NCI-H82 treated with DMSO at 0.1 percent for 48 hours (cell line): ENCODE measurements at regions not wholly inside any gene's neighbourhood (a gene's known extent, or its start where the extent isn't known, plus 50 kb on each side); places are given as distances from the start of the nearest gene placed in this dataset.

Source experiments
- DNase-seq: peaks from one replicate; lab custom pipeline; 2025; ENCODE audit not compliant: unreplicated experiment; lab: John Stamatoyannopoulos, UW

DNA sequence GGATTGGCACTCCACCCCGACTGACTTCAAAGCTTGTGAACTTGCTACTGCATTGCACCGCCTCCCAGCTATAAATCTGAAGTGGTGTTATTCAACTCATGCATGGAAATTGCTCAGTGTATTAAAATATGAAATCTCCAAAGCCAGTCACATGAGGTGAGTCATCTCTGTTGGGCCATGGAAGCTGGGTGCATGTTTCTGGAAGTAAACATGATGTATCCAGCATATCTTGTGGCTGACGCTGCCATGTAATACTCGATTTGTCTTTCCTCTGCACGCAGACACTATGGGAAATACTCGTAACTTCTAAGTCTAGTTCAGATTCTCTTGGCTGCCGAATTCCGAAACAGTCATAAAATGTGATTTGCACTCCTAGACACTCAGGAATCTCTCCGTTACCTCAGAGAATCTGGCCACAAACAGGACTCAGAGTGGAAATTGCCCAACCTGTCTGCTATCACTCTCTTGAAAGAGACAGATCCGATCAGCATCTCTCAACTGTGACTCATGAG lies 154.9 kb upstream of the MPPED2 start:
- DNase-seq = no peak

DNA sequence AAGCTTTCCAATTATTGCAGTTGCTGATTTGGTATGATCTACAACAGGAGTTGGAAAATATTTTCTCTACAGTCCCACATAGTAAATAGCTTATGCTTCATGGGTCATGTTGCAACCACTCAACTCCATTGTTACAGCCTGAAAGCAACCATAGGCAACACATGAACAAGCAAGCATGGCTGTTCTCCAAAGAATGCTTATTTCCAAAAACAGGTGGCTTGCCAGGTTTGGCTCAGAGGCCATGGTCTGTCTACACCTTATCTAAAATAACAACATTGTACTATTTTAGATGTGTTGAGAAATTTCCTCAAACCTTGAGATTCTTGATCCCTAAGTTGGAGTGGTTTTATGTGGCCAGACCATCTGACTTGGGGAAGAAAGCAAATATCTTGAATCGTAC lies 153.9 kb upstream of the MPPED2 start:
- no peak for DNase-seq

DNA sequence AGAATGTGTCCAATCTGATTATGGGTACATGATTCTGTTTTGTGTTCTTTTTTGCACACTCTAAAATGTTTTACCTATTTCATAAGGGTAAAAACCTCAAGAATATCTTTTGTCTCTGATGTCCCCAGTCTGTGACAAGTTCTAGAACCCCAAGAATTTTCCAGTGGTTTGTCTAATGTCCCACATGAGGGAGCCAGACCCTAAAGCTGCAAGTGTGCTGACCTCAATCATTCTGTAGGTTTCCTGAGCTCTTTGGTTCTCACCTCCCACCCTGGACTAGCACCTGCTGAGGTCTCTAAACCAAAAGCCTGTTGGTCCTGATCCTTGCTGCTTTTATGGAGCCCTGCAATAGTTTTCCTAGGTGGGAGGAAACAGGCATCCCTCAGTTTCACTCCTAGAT lies 149.8 kb upstream of the MPPED2 start:
- no peak for DNase-seq

DNA sequence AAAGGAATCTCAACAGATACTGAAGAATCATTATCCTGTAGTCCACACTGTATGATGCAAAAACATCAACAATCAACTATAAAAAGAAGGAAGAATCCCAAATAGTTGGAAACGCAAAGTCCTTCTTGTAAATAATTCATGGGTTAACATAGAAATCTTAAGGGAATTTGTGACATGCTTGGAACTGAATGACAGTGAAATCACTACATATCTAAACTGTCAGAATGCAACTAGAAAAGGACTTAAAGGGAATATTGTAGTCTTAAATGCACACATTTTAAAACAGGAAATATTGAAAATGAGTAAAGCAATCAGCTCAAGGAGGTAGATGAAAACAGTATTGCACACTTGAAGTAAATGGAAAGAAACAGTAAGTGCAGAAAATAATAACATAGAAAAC lies 147.6 kb upstream of the MPPED2 start:
- DNase-seq = no peak

DNA sequence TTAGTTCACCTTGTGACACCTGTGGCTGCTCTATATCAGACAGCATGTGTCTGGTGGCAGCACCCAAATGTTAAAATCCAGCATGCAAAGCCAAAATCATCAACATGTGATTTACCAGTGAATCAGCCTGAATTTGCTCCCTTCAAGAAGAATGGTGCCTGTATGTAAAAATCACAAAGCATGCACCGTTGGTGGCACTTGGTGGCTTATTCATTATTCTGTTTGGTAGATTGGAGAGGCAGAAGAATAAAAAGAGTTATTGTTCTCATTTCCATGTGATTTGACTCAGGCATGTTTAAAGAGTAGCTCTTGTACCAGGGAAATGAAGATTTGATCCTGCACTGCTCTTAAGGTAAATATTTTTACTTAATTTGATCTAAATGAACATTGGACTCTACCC lies 143.9 kb upstream of the MPPED2 start:
- no peak for DNase-seq

DNA sequence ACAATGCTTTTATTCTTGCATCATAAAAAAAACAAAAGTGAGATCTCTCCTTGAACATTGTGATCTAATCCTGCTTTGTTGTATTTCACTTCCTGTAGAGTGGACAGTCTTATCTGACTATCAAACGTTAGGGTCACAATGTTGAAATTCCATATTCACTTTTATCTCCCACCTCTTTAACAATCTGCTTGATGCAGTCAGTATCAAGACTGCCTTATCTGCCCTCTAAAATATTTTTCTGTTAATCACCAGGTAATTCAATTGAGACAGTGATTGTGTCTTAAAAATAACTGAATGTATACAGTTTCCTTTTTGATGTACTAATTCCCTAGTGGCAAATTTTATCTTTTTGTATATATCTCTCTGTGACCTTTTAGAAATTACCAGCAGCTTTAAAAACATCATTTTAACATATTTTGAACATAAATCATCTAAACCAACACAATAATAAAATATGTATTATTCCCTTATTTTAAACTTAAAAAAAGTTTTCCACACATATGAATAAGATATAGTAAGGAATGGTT lies 143.1 kb upstream of the MPPED2 start:
- DNase-seq = no peak

DNA sequence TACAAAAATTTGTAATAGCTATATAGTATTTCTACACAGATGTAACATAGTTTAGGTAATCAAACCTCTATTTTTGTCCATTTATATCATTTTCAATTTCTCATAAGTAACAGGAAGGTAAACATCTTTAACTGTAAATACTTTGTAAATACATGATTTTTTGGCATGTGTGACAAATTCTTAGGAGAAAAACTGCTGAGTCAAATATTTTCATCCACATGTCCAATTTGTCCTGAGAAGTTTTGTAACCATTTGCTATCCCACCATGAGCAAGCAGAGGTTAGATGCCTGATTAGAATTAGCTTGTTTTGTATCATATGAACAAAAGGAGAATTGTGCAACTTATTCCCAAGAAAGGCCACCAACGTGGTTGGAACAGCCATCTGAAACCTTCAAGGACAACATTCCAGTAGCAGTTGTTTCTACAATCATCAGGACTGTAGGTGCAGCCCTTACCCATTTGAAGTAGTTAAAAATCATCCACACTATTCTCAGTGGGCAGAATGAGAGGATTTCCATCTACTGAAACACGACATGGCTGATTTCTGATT lies 139.6 kb upstream of the MPPED2 start:
- no peak for DNase-seq

DNA sequence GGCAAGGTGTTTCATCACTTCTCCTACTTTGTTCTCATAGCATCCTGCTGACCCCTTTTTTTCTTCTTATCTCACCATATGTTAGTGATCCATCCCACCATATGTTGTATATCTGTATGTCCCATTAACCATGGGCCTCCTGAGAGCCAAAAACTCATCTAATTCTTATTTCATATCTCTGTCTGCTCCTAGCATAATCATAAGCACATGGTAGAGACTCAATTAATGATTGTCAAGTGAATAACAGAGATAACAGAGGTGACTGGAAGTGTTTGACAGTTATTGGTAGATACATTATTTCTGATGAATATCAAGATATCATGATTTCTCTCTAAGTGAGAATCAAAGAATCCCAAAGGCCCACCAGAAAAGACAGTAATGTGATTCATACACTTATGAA lies 138.1 kb upstream of the MPPED2 start:
- DNase-seq = no peak

DNA sequence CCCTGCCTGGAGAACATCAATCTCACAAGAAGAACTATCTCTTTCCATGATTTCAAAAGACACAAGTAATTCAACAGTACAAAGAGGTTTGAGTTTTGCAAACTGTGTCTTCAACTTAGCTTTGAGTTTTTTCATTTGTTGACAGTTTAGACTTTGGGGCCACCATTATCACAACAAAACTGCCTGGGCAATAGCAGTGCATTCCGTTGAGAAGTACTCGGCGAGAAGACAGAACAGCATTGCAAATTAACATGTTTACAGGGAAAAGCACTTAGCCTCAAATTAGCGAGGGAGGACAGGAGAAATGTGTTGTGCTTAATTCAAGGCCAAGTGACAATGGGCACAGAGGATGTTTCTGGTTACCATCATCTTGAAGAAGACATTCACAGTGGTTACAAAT lies 133.2 kb upstream of the MPPED2 start:
- DNase-seq = no peak

DNA sequence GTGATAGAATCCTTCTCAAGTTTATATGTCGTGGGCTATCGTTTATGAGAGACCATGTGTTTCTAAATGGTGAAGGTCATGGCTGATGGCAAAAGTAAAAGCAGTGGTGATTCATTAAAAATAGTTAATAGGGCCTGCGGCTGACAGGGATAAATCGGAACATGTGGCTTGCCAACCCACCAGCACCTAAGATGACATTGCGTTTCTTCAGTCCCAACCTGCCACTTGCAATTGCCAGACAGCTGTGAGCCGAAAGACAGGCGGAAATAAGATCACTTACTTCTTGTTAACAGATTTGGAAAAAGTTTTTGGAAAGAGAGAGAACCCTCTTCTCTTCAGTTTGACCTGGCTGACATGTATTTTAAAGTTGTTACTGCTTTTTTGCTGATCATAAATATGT lies 131.5 kb upstream of the MPPED2 start:
- DNase-seq = no peak

DNA sequence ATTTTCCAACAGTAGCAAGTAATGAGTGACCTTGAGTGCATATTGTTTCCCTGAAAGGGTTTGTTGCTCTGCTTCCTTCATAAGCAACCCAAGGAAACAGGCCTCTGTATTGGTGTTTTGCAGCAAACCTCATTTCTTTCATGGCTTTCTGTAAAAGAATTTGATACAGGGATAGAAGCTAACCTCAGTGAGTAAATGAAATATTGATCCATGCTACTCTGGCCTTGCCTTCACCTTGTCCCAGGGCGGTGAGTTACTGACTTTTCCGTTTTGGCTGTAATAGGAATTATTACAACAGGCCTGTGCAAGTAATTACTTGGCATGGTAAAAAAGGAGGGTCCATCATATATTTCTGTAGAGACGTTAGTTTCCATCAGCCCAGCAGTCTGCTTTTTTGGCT lies 130.9 kb upstream of the MPPED2 start:
- no peak for DNase-seq

DNA sequence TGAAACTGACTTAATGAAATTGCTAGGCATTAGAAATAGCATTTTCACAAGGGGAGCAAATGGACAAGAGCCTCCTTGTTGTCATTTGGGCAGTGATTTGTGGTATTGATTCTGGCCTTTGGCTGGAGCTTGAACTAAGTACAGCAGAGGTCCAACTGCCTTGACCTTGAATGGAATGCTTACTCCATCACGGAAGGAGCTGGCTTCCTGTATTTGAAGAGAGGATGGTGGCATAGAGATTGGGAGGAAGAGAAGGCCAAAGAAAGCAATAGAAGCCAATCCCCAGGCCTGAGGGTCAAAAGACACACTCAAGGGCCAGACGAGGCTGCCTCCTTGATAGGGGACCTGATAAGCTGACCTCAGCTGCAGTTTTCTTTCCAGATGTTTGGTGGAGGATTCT lies 126.6 kb upstream of the MPPED2 start:
- DNase-seq = no peak

DNA sequence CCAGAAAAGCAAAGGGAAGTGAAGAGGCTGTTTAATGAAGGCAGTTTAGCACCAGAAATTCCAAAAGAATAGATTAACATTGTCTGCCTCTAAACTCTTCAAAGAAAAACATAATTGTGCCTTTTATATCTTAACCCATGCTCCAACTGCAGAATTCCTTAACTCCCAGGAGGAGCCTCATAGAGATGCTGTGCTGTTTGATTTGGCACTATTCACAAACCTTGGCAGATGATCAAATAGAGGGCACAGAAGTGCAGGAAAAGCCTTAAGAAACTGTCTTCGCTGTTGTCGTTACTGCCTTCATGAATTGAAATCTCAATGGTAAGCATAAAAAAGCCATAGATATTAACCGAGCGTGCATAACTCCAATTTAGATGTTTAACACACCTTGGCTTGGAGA lies 124.1 kb upstream of the MPPED2 start:
- no peak for DNase-seq

DNA sequence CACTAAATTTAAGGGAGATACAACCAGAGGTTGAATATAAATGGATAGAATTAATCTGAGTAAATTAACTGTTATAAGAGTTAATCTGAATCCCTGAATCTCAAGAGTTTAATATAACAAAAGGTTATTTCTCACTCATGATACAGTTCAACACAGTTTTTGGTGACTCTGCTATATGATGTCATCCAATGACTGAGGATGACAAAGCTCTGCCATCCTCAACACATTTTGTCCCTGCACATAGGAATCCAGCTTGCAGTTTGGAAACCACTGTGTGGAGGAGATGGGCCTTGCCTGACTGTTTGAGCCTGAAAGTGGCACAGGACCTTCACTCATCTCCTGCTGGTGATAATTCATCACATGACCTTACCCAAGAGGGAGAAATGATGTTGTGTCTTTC lies 121.0 kb upstream of the MPPED2 start:
- DNase-seq = no peak

DNA sequence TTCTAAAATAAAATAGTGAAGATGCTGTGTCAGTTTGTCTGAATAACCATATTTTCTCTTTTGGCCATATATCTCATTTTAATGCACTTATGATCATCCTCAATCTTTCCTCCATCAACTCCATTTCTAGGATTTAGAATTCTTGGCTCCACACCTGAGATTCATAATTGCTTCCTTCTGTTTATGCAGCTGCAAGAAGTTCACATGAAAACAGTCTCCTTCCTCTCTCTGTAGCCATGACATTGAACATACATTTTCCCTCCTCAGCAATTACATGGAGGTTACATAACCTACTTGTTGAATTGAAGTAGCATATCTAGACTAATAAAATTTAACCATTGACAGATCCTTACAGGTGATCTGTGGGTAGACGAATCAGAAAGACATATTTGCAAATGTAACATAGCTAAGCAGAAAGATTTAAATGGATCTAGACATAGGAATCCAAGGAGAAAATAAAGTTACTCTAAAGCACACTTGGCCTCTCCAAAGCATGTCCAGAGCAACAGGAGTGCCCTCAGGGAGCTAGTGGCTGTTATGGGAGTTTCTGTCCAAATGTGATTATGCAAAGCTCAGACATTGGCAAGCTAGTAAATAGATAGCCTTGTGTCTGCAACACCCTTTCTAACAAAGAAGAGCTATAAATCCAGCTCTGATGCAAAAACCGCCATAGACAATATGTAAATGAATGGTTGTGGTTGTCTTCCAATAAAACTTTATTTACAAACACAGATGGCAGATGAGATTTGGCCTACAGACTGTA lies 119.9 kb upstream of the MPPED2 start:
- no peak for DNase-seq

DNA sequence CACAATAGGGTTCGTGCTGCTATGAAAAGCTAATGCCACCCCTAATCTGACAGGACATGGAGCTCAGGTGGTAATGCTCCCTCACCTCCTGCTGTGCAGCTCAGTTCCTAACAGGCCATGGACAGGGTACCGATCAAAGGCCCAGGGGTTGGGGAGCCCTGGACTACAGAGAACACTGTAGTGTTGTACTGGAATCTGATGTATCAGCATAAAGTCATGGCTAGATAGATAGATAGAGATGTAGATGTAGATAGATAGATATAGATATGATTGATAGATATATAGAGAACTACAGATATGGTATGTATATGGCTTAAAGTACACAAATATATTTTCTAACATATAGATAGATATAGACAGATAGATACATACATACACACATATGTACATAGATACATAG lies 112.3 kb upstream of the MPPED2 start:
- DNase-seq = no peak

DNA sequence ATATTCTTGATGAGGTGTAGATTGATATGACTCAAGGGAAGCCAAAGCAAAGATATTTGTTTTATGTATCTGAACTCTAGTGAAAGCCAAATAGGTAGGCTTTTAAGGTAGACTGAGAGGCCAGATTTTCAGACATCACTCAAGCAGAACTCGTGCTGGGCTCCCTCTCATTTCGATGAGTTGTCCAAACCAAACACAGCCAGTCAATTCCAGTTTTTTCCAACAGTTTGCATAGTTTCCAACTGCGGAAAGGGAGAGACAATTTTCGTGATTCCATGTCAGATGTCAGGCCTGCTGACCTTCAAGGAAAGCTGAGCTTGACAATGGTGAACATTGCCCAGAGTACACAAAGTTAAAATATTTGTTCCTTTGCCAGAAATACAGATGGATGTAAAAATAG lies 110.9 kb upstream of the MPPED2 start:
- DNase-seq = no peak

DNA sequence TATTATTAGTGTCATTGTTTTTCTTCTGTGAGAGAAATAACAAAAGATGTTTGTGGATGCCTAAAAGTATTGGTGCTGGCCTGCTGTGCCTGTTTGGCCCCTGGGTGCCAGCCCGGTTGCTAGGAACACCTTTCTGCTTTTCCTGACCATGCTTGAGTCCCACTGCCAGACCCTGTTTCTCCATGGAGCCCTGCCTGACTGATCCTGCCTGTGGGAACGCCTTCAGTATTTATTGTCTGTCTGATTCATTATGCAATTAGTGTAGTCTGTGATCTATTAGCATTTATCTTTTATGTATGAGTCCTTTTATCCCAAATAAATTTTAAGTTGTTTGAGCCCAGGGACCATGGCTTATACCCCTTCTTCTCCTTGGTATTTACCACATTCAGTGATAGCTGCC lies 98.6 kb upstream of the MPPED2 start:
- DNase-seq = no peak

DNA sequence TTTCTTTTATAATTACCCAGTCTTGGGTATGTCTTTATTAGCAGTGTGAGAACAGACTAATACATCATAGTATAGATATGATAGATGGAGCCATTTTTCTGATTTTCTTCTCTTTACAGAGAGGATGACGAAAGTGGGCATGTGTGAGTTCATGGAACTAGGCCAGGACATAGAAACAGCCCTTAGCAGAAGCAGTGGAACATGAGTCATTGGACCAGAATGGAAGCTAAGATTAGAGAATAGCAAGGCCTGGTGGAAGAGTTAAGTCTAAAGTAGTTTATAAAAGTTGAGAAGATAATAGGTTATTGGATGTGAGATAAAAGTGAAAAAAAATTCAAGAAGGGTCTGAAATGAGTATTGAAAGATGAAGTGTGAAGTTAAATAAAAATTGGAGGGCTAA lies 97.0 kb upstream of the MPPED2 start:
- DNase-seq = no peak

DNA sequence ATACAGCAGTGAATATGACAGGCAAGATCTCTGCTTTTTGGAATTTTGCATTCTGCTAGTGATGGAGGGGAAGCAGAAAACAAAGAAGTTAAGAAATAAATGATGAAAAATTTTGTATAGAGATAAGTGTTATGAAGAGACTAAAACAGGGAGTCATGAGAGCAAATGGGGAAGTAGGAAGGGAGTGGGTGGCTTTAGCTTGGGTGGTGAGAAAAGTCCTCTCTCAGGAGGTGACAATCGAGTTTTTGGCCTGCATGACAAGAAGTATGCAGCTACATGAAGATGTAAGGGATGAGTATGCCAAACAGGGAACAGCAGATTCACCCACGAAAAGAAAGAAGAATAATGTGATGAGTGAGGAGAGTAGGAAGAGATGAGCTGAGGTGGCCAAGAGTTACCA lies 80.7 kb upstream of the MPPED2 start:
- DNase-seq = no peak

DNA sequence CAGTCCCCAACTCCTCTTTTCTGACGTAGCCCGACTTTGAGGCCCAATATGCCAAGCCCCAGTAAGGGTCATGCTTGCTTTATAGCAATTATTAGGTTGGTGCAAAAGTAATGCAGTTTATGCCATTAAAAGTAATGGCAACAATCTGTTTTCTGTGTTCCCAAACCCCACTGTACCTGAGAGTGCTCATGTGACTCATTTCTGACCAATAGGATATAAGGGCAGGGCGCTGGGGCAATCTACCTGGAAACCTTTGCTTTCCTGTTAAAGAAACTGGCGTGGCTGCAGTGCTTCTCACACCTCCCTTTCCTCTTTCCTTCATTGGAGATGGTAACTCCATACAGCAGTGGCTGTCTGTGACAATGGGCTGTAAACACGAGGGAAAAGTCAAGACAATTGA lies 78.9 kb upstream of the MPPED2 start:
- no peak for DNase-seq

DNA sequence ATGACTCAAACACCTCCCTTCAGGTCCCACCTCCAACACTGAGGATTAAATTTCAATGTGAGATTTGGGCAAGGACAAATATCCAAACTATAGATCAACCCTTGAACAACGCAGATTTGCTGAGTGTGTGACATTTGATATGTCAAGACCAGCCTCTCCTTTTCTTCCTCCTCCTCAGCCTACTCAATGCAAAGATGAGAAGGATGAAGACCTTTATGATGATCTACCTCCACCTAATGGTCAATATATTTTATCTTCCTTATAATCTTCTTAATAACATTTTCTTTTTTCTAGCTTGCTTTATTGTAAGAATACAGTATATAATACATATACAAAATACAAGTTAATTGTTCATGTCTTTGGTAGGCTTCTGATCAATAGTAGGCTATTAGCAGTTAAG lies 67.5 kb upstream of the MPPED2 start:
- DNase-seq = no peak

DNA sequence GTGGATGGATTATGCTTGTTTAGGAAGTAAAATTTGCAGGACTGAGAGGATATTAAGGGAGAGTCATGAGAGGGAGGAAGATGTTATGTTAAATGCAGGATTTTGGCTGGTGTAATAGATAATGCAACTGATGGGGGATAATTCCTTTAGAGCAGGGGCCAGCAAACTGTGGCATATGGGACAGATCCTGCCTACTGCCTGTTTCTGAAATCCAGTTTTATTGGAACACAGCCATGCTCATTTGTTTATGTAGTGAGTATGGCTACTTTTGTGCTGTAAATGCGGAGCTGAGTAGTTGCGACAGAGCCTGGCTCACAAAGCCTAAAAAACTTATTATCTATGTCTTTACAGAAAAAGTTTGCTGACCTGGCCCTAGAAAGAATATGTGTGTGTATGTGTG lies 66.6 kb upstream of the MPPED2 start:
- no peak for DNase-seq
